GM23338 (cell line): ENCODE measurements at regions not wholly inside any gene's neighbourhood (a gene's known extent, or its start where the extent isn't known, plus 50 kb on each side); places are given as distances from the start of the nearest gene placed in this dataset.

Experiments used
- ATAC-seq: fragments of 200-7000 bp; cut with Tn5 transposase; 3 replicates; pipeline ENCODE4 v1.9.1; 2020
- DNase-seq: peaks from one replicate; pipeline ENCODE4 v3.0.0-alpha.2; 2015; ENCODE audit warnings: low spot score
- H2AFZ ChIP-seq: fragments of 200-600 bp; sonication (generic); 2 replicates; pipeline ENCODE4 v1.8.0; 2016; ENCODE audit warnings: antibody characterized with exemption, mild to moderate bottlenecking, moderate library complexity
- H3F3A ChIP-seq: fragments of 200-600 bp; sonication (generic); replicated peaks from 2 replicates; pipeline ENCODE4 v1.8.0; 2017; ENCODE audit warnings: antibody characterized with exemption, mixed run types, low read depth
- H3K27ac ChIP-seq: fragments of 200-600 bp; sonication (generic); 2 replicates; pipeline ENCODE4 v1.6.1; 2016; ENCODE audit warnings: low read depth
- H3K27me3 ChIP-seq: fragments of 200-600 bp; sonication (generic); 2 replicates; pipeline ENCODE4 v1.8.0; 2016; ENCODE audit warnings: mild to moderate bottlenecking, mixed run types, moderate library complexity; ENCODE audit not compliant: insufficient read depth
- H3K36me3 ChIP-seq: fragments of 200-600 bp; sonication (generic); 2 replicates; pipeline ENCODE4 v1.8.0; 2016; ENCODE audit warnings: mild to moderate bottlenecking; ENCODE audit not compliant: insufficient read depth
- H3K4me1 ChIP-seq: fragments of 200-600 bp; sonication (generic); 2 replicates; pipeline ENCODE4 v1.8.0; 2016; ENCODE audit warnings: mild to moderate bottlenecking, moderate library complexity; ENCODE audit not compliant: insufficient read depth
- H3K4me2 ChIP-seq: fragments of 200-600 bp; sonication (generic); 2 replicates; pipeline ENCODE4 v1.7.1; 2017; ENCODE audit warnings: mixed run types
- H3K4me3 ChIP-seq: fragments of 200-600 bp; sonication (generic); 2 replicates; pipeline ENCODE4 v1.6.1; 2016; ENCODE audit warnings: mixed run types
- H3K79me2 ChIP-seq: fragments of 200-600 bp; sonication (generic); replicated peaks from 2 replicates; pipeline ENCODE4 v1.8.0; 2017; ENCODE audit warnings: mild to moderate bottlenecking; ENCODE audit not compliant: insufficient read depth
- H3K9me2 ChIP-seq: fragments of 200-600 bp; sonication (generic); 2 replicates; pipeline ENCODE4 v1.8.0; 2017; ENCODE audit not compliant: insufficient read depth
- H4K20me1 ChIP-seq: fragments of 200-600 bp; sonication (generic); replicated peaks from 2 replicates; pipeline ENCODE4 v1.8.0; 2017; ENCODE audit warnings: mild to moderate bottlenecking; ENCODE audit not compliant: insufficient read depth
- H3K27ac Mint-ChIP-seq: 2 replicates; pipeline ENCODE4 v1.8.0; 2020; ENCODE audit warnings: inconsistent platforms, mild to moderate bottlenecking, moderate library complexity, mixed read lengths
- H3K27me3 Mint-ChIP-seq: 3 replicates; pipeline ENCODE4 v1.8.0; 2022; ENCODE audit warnings: low read depth, mild to moderate bottlenecking, moderate library complexity, mixed read lengths, inconsistent platforms; ENCODE audit not compliant: insufficient read depth, poor library complexity
- H3K36me3 Mint-ChIP-seq: 3 replicates; pipeline ENCODE4 v1.8.0; 2021; ENCODE audit warnings: low read depth, mild to moderate bottlenecking, inconsistent platforms, moderate library complexity, mixed read lengths
- H3K4me1 Mint-ChIP-seq: 3 replicates; pipeline ENCODE4 v1.8.0; 2020; ENCODE audit warnings: mild to moderate bottlenecking, inconsistent platforms, mixed read lengths
- H3K4me3 Mint-ChIP-seq: 3 replicates; pipeline ENCODE4 v1.8.0; 2021; ENCODE audit warnings: moderate library complexity, mild to moderate bottlenecking, inconsistent platforms, mixed read lengths
- H3K9me3 Mint-ChIP-seq: 3 replicates; pipeline ENCODE4 v1.8.0; 2020; ENCODE audit warnings: moderate library complexity, mild to moderate bottlenecking, inconsistent platforms, mixed read lengths
- TF ChIP-seq, protein P1 (sequence below): IDR thresholded peaks from 2 replicates; pipeline ENCODE4 v1.6.1; 2016; ENCODE audit warnings: antibody characterized with exemption
- TF ChIP-seq, protein P2 (sequence below): fragments of 250-450 bp; sonication (Bioruptor Pico); IDR thresholded peaks from 2 replicates; pipeline ENCODE4 v1.5.0; 2020; ENCODE audit warnings: mild to moderate bottlenecking, moderate library complexity
- TF ChIP-seq, protein P3 (sequence below), 2 experiments: fragments of 200-600 bp in 1 of 2; sonication (generic) in 1 of 2; conservative IDR thresholded peaks; 2 replicates each; pipeline versions ENCODE4 v1.5.1 to v1.6.1; 2016 to 2017; ENCODE audit warnings: antibody characterized with exemption in 2 of 2, low read depth in 2 of 2, mild to moderate bottlenecking in 2 of 2, moderate library complexity in 1 of 2

DNA sequence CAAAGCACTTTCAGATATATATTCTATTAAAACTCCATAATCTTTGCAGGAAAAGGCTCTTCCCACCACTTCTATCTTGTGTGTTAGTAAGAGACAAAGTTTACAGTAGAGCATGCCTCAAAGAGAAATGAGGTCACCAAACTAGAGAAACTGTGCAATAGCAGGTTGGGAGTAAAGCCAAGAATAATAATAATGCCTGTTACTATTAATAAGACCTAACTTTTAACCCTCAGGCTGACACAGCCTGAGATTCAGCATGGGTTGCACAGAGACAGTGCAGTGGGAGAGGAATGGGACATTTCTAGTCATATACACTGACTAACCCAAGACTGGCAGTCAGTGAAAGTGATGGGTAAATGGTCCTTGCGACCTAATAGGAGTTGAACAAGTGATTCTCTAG is 320.2 kb upstream of the NFIA start:
- Histone ChIP-seq H3K36me3 (no peaks in the 10 kb centered on the region), H3K4me3 (no peak overlapping the region), H3K9me2 (0 out of 2 replicates have a peak, but pooled peaks cover 1% of the 10 kb centered on the region), H3F3A (no peaks in the 10 kb centered on the region), H4K20me1 (no peaks in the 10 kb centered on the region), H3K79me2 (no peaks in the 10 kb centered on the region), H3K27ac (no peak overlapping the region), H3K4me2 (no peak overlapping the region), H2AFZ (no peak overlapping the region), H3K27me3 (no peaks in the 10 kb centered on the region), H3K4me1 (no peaks in the 10 kb centered on the region)
- TF ChIP-seq, protein P1, sequence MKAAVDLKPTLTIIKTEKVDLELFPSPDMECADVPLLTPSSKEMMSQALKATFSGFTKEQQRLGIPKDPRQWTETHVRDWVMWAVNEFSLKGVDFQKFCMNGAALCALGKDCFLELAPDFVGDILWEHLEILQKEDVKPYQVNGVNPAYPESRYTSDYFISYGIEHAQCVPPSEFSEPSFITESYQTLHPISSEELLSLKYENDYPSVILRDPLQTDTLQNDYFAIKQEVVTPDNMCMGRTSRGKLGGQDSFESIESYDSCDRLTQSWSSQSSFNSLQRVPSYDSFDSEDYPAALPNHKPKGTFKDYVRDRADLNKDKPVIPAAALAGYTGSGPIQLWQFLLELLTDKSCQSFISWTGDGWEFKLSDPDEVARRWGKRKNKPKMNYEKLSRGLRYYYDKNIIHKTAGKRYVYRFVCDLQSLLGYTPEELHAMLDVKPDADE: no peak
- TF ChIP-seq, protein P2, sequence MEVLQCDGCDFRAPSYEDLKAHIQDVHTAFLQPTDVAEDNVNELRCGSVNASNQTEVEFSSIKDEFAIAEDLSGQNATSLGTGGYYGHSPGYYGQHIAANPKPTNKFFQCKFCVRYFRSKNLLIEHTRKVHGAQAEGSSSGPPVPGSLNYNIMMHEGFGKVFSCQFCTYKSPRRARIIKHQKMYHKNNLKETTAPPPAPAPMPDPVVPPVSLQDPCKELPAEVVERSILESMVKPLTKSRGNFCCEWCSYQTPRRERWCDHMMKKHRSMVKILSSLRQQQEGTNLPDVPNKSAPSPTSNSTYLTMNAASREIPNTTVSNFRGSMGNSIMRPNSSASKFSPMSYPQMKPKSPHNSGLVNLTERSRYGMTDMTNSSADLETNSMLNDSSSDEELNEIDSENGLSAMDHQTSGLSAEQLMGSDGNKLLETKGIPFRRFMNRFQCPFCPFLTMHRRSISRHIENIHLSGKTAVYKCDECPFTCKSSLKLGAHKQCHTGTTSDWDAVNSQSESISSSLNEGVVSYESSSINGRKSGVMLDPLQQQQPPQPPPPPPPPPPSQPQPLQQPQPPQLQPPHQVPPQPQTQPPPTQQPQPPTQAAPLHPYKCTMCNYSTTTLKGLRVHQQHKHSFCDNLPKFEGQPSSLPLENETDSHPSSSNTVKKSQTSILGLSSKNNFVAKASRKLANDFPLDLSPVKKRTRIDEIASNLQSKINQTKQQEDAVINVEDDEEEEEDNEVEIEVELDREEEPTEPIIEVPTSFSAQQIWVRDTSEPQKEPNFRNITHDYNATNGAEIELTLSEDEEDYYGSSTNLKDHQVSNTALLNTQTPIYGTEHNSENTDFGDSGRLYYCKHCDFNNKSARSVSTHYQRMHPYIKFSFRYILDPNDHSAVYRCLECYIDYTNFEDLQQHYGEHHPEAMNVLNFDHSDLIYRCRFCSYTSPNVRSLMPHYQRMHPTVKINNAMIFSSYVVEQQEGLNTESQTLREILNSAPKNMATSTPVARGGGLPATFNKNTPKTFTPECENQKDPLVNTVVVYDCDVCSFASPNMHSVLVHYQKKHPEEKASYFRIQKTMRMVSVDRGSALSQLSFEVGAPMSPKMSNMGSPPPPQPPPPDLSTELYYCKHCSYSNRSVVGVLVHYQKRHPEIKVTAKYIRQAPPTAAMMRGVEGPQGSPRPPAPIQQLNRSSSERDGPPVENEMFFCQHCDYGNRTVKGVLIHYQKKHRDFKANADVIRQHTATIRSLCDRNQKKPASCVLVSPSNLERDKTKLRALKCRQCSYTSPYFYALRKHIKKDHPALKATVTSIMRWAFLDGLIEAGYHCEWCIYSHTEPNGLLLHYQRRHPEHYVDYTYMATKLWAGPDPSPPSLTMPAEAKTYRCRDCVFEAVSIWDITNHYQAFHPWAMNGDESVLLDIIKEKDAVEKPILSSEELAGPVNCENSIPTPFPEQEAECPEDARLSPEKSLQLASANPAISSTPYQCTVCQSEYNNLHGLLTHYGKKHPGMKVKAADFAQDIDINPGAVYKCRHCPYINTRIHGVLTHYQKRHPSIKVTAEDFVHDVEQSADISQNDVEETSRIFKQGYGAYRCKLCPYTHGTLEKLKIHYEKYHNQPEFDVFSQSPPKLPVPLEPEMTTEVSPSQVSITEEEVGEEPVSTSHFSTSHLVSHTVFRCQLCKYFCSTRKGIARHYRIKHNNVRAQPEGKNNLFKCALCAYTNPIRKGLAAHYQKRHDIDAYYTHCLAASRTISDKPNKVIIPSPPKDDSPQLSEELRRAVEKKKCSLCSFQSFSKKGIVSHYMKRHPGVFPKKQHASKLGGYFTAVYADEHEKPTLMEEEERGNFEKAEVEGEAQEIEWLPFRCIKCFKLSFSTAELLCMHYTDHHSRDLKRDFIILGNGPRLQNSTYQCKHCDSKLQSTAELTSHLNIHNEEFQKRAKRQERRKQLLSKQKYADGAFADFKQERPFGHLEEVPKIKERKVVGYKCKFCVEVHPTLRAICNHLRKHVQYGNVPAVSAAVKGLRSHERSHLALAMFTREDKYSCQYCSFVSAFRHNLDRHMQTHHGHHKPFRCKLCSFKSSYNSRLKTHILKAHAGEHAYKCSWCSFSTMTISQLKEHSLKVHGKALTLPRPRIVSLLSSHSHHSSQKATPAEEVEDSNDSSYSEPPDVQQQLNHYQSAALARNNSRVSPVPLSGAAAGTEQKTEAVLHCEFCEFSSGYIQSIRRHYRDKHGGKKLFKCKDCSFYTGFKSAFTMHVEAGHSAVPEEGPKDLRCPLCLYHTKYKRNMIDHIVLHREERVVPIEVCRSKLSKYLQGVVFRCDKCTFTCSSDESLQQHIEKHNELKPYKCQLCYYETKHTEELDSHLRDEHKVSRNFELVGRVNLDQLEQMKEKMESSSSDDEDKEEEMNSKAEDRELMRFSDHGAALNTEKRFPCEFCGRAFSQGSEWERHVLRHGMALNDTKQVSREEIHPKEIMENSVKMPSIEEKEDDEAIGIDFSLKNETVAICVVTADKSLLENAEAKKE (CRISPR knock-in tag): no peak
- TF ChIP-seq, protein P3, sequence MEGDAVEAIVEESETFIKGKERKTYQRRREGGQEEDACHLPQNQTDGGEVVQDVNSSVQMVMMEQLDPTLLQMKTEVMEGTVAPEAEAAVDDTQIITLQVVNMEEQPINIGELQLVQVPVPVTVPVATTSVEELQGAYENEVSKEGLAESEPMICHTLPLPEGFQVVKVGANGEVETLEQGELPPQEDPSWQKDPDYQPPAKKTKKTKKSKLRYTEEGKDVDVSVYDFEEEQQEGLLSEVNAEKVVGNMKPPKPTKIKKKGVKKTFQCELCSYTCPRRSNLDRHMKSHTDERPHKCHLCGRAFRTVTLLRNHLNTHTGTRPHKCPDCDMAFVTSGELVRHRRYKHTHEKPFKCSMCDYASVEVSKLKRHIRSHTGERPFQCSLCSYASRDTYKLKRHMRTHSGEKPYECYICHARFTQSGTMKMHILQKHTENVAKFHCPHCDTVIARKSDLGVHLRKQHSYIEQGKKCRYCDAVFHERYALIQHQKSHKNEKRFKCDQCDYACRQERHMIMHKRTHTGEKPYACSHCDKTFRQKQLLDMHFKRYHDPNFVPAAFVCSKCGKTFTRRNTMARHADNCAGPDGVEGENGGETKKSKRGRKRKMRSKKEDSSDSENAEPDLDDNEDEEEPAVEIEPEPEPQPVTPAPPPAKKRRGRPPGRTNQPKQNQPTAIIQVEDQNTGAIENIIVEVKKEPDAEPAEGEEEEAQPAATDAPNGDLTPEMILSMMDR (conservative IDR thresholded peaks at IDR 0.05; ENCODE audit: low read depth in 2 of 2): no peak
- Mint-ChIP-seq H3K27ac (no peak overlapping the region), H3K36me3 (no peaks in the 10 kb centered on the region), H3K27me3 (no peaks in the 10 kb centered on the region), H3K9me3 (no peaks in the 10 kb centered on the region), H3K4me3 (no peak overlapping the region), H3K4me1 (no peaks in the 10 kb centered on the region)
- DNase-seq: no peak
- ATAC-seq: no peak
